A673 (cell line): ENCODE measurements at regions not wholly inside any gene's neighbourhood (a gene's known extent, or its start where the extent isn't known, plus 50 kb on each side); places are given as distances from the start of the nearest gene placed in this dataset.

Experiments
- BruUV-seq: library from RNA; stranded (reverse); fragments of 400-500 nt; replicated peaks from 2 replicates; lab custom pipeline; 2021; lab: Mats Ljungman, UMichigan
- CTCF ChIA-PET: fragments of 300-600 bp; sonication (Branson Sonifier 250); formaldehyde crosslinking; loops from one replicate; lab custom pipeline; 2022; ENCODE audit warnings: antibody characterized with exemption; lab: Charles Lee
- POLR2A ChIA-PET: fragments of 300-600 bp; sonication (Branson Sonifier 250); formaldehyde crosslinking; loops from one replicate; lab custom pipeline; 2022; ENCODE audit warnings: antibody characterized with exemption; ENCODE audit not compliant: low non-redundant PET; lab: Charles Lee
- DNase-seq: peaks from one replicate; pipeline ENCODE4 v3.0.0-alpha.2; 2015; ENCODE audit warnings: low spot score
- H3K27ac ChIP-seq: fragments of 200-600 bp; sonication (generic); 2 replicates; pipeline ENCODE4 v1.5.1; 2016; ENCODE audit warnings: mixed run types, low read depth, mild to moderate bottlenecking, mixed read lengths, antibody characterized with exemption, low read length; ENCODE audit not compliant: poor library complexity, severe bottlenecking
- H3K27me3 ChIP-seq: fragments of 200-600 bp; sonication (generic); replicated peaks from 2 replicates; pipeline ENCODE4 v1.6.1; 2017; ENCODE audit warnings: mixed run types, low read depth, mild to moderate bottlenecking, mixed read lengths, antibody characterized with exemption, low read length; ENCODE audit not compliant: insufficient read depth, poor library complexity
- H3K36me3 ChIP-seq: fragments of 200-600 bp; sonication (generic); 2 replicates; pipeline ENCODE4 v1.6.1; 2016; ENCODE audit warnings: mixed run types, mild to moderate bottlenecking, mixed read lengths, antibody characterized with exemption, low read length; ENCODE audit not compliant: insufficient read depth, poor library complexity, severe bottlenecking
- H3K4me1 ChIP-seq: fragments of 200-600 bp; sonication (generic); 2 replicates; pipeline ENCODE4 v1.6.1; 2017; ENCODE audit warnings: mixed run types, mild to moderate bottlenecking, mixed read lengths, antibody characterized with exemption, low read length; ENCODE audit not compliant: insufficient read depth, poor library complexity, severe bottlenecking
- H3K4me3 ChIP-seq: fragments of 200-600 bp; sonication (generic); 2 replicates; pipeline ENCODE4 v1.5.1; 2016; ENCODE audit warnings: low read depth, mixed run types, mild to moderate bottlenecking, mixed read lengths, low read length; ENCODE audit not compliant: poor library complexity, severe bottlenecking
- H3K9me3 ChIP-seq: fragments of 200-600 bp; sonication (generic); 2 replicates; pipeline ENCODE4 v1.6.1; 2016; ENCODE audit warnings: mixed run types, low read depth, mild to moderate bottlenecking, mixed read lengths, antibody characterized with exemption, low read length; ENCODE audit not compliant: poor library complexity, severe bottlenecking
- CTCF ChIP-seq: fragments of 300-800, 200-600 bp; sonication (generic); conservative IDR thresholded peaks from 2 replicates; pipeline ENCODE4 v1.5.1; 2017; ENCODE audit warnings: low read depth, mild to moderate bottlenecking, antibody characterized with exemption, low read length, moderate library complexity, mixed read lengths
- EZH2 ChIP-seq: fragments of 200-600 bp; sonication (generic); IDR thresholded peaks from 2 replicates; pipeline ENCODE4 v1.6.1; 2017; ENCODE audit warnings: borderline replicate concordance, low read depth, mild to moderate bottlenecking, mixed read lengths, antibody characterized with exemption, low read length; ENCODE audit not compliant: poor library complexity, severe bottlenecking
- intact Hi-C: fragments of 100-400 bp; cut with micrococcal nuclease; formaldehyde crosslinking; loops from one replicate; pipeline ENCODE4 v1.10.0; 2022; ENCODE audit not compliant: unreplicated experiment

GRCh38 chr13:73428706-73429105, 369.9 kb downstream of the KLF5 start:
- TF ChIP-seq CTCF (no peak), EZH2 (no peak)
- POLR2A ChIA-PET = no interaction called here
- no peaks in the 10 kb centered on the region for H3K27me3 ChIP-seq
- H3K4me3 ChIP-seq = no peak overlapping the region
- no peaks in the 10 kb centered on the region for H3K36me3 ChIP-seq
- H3K27ac ChIP-seq = no peak overlapping the region
- no TSS peak for BruUV-seq
- no peaks in the 10 kb centered on the region for H3K9me3 ChIP-seq
- DNase-seq = no peak
- CTCF ChIA-PET = no interaction called here
- no peaks in the 10 kb centered on the region for H3K4me1 ChIP-seq
- intact Hi-C loops = loop anchor here (5.0 kb wide), 1 partner anchor 371 kb away; the partner anchor contains the start of gene KLF5

GRCh38 chr13:73428137-73428536, 369.3 kb downstream of the KLF5 start:
- CTCF ChIA-PET = no interaction called here
- Histone ChIP-seq H3K36me3 (no peaks in the 10 kb centered on the region), H3K4me3 (no peak overlapping the region), H3K9me3 (no peaks in the 10 kb centered on the region), H3K27me3 (no peaks in the 10 kb centered on the region), H3K27ac (no peak overlapping the region), H3K4me1 (no peaks in the 10 kb centered on the region)
- POLR2A ChIA-PET = no interaction called here
- TF ChIP-seq CTCF = no peak
- no peak for TF ChIP-seq EZH2
- peak; percentile 35 for DNase-seq
- intact Hi-C loops = loop anchor here (5.0 kb wide), 1 partner anchor 371 kb away; the partner anchor contains the start of gene KLF5
- no TSS peak for BruUV-seq

- no TSS peak for BruUV-seq
- H3K36me3 ChIP-seq = no peaks in the 10 kb centered on the region
- CTCF ChIA-PET = no interaction called here
- H3K4me3 ChIP-seq = no peak overlapping the region
- DNase-seq = no peak
- no peaks in the 10 kb centered on the region for H3K9me3 ChIP-seq
- POLR2A ChIA-PET = no interaction called here
- no peaks in the 10 kb centered on the region for H3K4me1 ChIP-seq
- TF ChIP-seq EZH2 = no peak
- TF ChIP-seq CTCF = no peak
- no peak overlapping the region for H3K27ac ChIP-seq
- no peaks in the 10 kb centered on the region for H3K27me3 ChIP-seq
- intact Hi-C loops = no loop called here
These were observed 364.2 kb downstream of the KLF5 start for GRCh38 chr13:73422973-73423372.
